ENCODE measurements at regions not wholly inside any gene's neighbourhood (a gene's known extent, or its start where the extent isn't known, plus 50 kb on each side); places are given as distances from the start of the nearest gene placed in this dataset.

GRCh38 chr5:166712447-166713185, 1578.8 kb upstream of the WWC1 start:
- no peaks in the 10 kb centered on the region for H3K9me3 ChIP-seq (ENCODE audit: low read depth)
- H3K4me1 ChIP-seq (ENCODE audit: insufficient read depth) = no peaks in the 10 kb centered on the region
- H3K27ac ChIP-seq = no peak overlapping the region
- no peak overlapping the region for H2AFZ ChIP-seq
- H3K4me2 ChIP-seq (ENCODE audit: unreplicated experiment) = no peak overlapping the region
- no peaks in the 10 kb centered on the region for H3K9me2 ChIP-seq (ENCODE audit: insufficient read depth)
- H3K79me2 ChIP-seq (ENCODE audit: insufficient read depth) = no peaks in the 10 kb centered on the region
- no peak overlapping the region for H3K9ac ChIP-seq
- no peak for DNase-seq
- no peaks in the 10 kb centered on the region for H3K36me3 ChIP-seq (ENCODE audit: low read depth)
- no peaks in the 10 kb centered on the region for H3F3A ChIP-seq (ENCODE audit: insufficient read depth)
- no peaks in the 10 kb centered on the region for H4K20me1 ChIP-seq (ENCODE audit: insufficient read depth)
- no peak overlapping the region for H3K4me3 ChIP-seq
- in situ Hi-C loops (cut with MboI) = no loop called here
- TF ChIP-seq EZH2phosphoT487 (IDR thresholded peaks at IDR 0.05; ENCODE audit: insufficient read depth, low read depth) = no peak
- TF ChIP-seq EZH2 (IDR thresholded peaks at IDR 0.05; ENCODE audit: insufficient read depth, poor library complexity, severe bottlenecking) = no peak
- no peaks in the 10 kb centered on the region for H3K27me3 ChIP-seq (replicated peaks; ENCODE audit: insufficient read depth)
- WGBS, 2 experiments (ENCODE audit: low coverage in 1 of 2, low lambda C conversion rate in 2 of 2, missing lambda C conversion rate in 2 of 2) = 15 to 20% methylated on average over 1 of the region's 1 CpG

DNA sequence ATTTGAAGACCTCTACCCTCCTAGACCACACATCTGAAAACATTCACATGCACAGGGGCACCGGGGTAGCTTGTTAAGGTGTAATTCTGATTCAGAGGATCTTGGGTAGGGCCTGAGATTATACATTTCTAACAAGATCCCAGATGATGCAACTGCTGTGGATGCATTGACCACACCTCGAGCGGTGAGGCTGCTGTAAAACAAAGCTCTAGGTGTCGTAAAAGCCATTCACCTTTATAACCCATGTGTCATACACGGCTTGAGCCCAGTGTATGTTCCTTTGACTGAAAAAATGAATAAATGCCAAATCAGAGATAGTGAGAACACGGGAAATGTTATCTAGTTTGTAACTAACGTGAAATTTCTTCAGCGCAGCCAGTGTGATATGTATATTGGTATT, 1578.2 kb upstream of the WWC1 start:
- no peaks in the 10 kb centered on the region for H3K36me3 ChIP-seq (ENCODE audit: low read depth)
- no peaks in the 10 kb centered on the region for H3K9me2 ChIP-seq (ENCODE audit: insufficient read depth)
- in situ Hi-C loops (cut with MboI) = no loop called here
- no peak for DNase-seq
- no peaks in the 10 kb centered on the region for H3K4me1 ChIP-seq (ENCODE audit: insufficient read depth)
- no peak for TF ChIP-seq EZH2phosphoT487 (IDR thresholded peaks at IDR 0.05; ENCODE audit: insufficient read depth, low read depth)
- no peak for TF ChIP-seq EZH2 (IDR thresholded peaks at IDR 0.05; ENCODE audit: insufficient read depth, poor library complexity, severe bottlenecking)
- no peak overlapping the region for H3K4me2 ChIP-seq (ENCODE audit: unreplicated experiment)
- H3K27ac ChIP-seq = no peak overlapping the region
- H2AFZ ChIP-seq = no peak overlapping the region
- no peak overlapping the region for H3K4me3 ChIP-seq
- H3K79me2 ChIP-seq (ENCODE audit: insufficient read depth) = no peaks in the 10 kb centered on the region
- no peaks in the 10 kb centered on the region for H3F3A ChIP-seq (ENCODE audit: insufficient read depth)
- no peaks in the 10 kb centered on the region for H4K20me1 ChIP-seq (ENCODE audit: insufficient read depth)
- H3K9me3 ChIP-seq (ENCODE audit: low read depth) = no peaks in the 10 kb centered on the region
- 18 to 20% methylated on average over 8 of the region's 8 CpGs for WGBS, 2 experiments (ENCODE audit: low coverage in 1 of 2, low lambda C conversion rate in 2 of 2, missing lambda C conversion rate in 2 of 2)
- no peak overlapping the region for H3K9ac ChIP-seq
- H3K27me3 ChIP-seq (replicated peaks; ENCODE audit: insufficient read depth) = no peaks in the 10 kb centered on the region

- no peaks in the 10 kb centered on the region for H3K79me2 ChIP-seq (ENCODE audit: insufficient read depth)
- no peaks in the 10 kb centered on the region for H4K20me1 ChIP-seq (ENCODE audit: insufficient read depth)
- no peak for DNase-seq
- no peaks in the 10 kb centered on the region for H3F3A ChIP-seq (ENCODE audit: insufficient read depth)
- no peak overlapping the region for H2AFZ ChIP-seq
- H3K4me1 ChIP-seq (ENCODE audit: insufficient read depth) = no peaks in the 10 kb centered on the region
- no peaks in the 10 kb centered on the region for H3K9me2 ChIP-seq (ENCODE audit: insufficient read depth)
- no peak overlapping the region for H3K4me2 ChIP-seq (ENCODE audit: unreplicated experiment)
- no peak overlapping the region for H3K27ac ChIP-seq
- no peaks in the 10 kb centered on the region for H3K9me3 ChIP-seq (ENCODE audit: low read depth)
- no peaks in the 10 kb centered on the region for H3K36me3 ChIP-seq (ENCODE audit: low read depth)
- no peak for TF ChIP-seq EZH2phosphoT487 (IDR thresholded peaks at IDR 0.05; ENCODE audit: insufficient read depth, low read depth)
- TF ChIP-seq EZH2 (IDR thresholded peaks at IDR 0.05; ENCODE audit: insufficient read depth, poor library complexity, severe bottlenecking) = no peak
- no peak overlapping the region for H3K4me3 ChIP-seq
- WGBS, 2 experiments (ENCODE audit: low coverage in 1 of 2, low lambda C conversion rate in 2 of 2, missing lambda C conversion rate in 2 of 2) = 47 to 49% methylated on average over 6 of the region's 6 CpGs
- no peaks in the 10 kb centered on the region for H3K27me3 ChIP-seq (replicated peaks; ENCODE audit: insufficient read depth)
- in situ Hi-C loops (cut with MboI) = no loop called here
- no peak overlapping the region for H3K9ac ChIP-seq
Observed at GRCh38 chr5:166716856-166717492, 1574.5 kb upstream of the WWC1 start.

GRCh38 chr5:166719991-166720390, 1571.5 kb upstream of the WWC1 start:
- in situ Hi-C loops (cut with MboI) = no loop called here
- no peaks in the 10 kb centered on the region for H3F3A ChIP-seq (ENCODE audit: insufficient read depth)
- no peak overlapping the region for H3K4me2 ChIP-seq (ENCODE audit: unreplicated experiment)
- no peaks in the 10 kb centered on the region for H3K27me3 ChIP-seq (replicated peaks; ENCODE audit: insufficient read depth)
- H4K20me1 ChIP-seq (ENCODE audit: insufficient read depth) = no peaks in the 10 kb centered on the region
- H3K4me1 ChIP-seq (ENCODE audit: insufficient read depth) = no peaks in the 10 kb centered on the region
- no peaks in the 10 kb centered on the region for H3K79me2 ChIP-seq (ENCODE audit: insufficient read depth)
- no peak overlapping the region for H3K27ac ChIP-seq
- no peak overlapping the region for H3K4me3 ChIP-seq
- WGBS, 2 experiments (ENCODE audit: low coverage in 1 of 2, low lambda C conversion rate in 2 of 2, missing lambda C conversion rate in 2 of 2) = 15 to 28% methylated on average over 2 of the region's 2 CpGs
- no peaks in the 10 kb centered on the region for H3K9me2 ChIP-seq (ENCODE audit: insufficient read depth)
- TF ChIP-seq EZH2 (IDR thresholded peaks at IDR 0.05; ENCODE audit: insufficient read depth, poor library complexity, severe bottlenecking) (no peak), EZH2phosphoT487 (IDR thresholded peaks at IDR 0.05; ENCODE audit: insufficient read depth, low read depth) (no peak)
- H3K9ac ChIP-seq = no peak overlapping the region
- no peak for DNase-seq
- H3K9me3 ChIP-seq (ENCODE audit: low read depth) = no peaks in the 10 kb centered on the region
- H2AFZ ChIP-seq = no peak overlapping the region
- no peaks in the 10 kb centered on the region for H3K36me3 ChIP-seq (ENCODE audit: low read depth)
